SH-SY5Y (cell line): ENCODE measurements at regions not wholly inside any gene's neighbourhood (a gene's known extent, or its start where the extent isn't known, plus 50 kb on each side); places are given as distances from the start of the nearest gene placed in this dataset.

Source experiments
- GATA2 ChIP-seq: IDR thresholded peaks from 2 replicates; pipeline ENCODE4 v1.6.1; 2011; ENCODE audit warnings: mild to moderate bottlenecking, low read depth, low read length
- GATA3 ChIP-seq: IDR thresholded peaks from 2 replicates; pipeline ENCODE4 v1.6.1; 2011; ENCODE audit warnings: low read depth, mild to moderate bottlenecking, low read length, moderate library complexity

- TF ChIP-seq GATA2, result no peak
- TF ChIP-seq GATA3, result no peak
Observed at GRCh38 chr6:126788861-126789365, 329.6 kb upstream of the RSPO3 start.
